ENCODE measurements at regions not wholly inside any gene's neighbourhood (a gene's known extent, or its start where the extent isn't known, plus 50 kb on each side); places are given as distances from the start of the nearest gene placed in this dataset.
"Not testable (repeated sequence)": the region's sequence is repeated elsewhere in the genome, so short reads cannot be mapped to it uniquely, and the experiment has no call there.

DNA sequence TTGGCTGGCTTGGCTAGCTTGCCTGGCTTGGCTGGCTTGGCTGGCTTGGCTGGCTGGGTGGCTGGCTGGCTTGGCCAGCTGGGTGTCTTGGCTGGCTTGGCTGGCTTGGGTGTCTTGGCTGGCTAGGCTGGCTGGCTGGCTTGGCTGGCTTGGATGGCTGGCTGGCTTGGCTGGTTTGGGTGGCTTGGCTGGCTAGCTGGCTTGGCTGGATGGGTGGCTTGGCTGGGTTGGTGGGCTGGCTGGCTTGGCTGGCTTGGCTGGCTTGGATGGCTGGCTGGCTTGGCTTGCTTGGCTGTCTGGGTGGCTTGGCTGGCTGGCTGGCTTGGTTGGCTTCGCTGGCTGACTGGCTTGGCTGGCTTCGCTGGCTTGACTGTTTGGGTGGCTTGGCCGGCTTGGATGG lies 440.3 kb downstream of the GOLGA6L6 start:
- not testable (repeated sequence) for H3K4me2 ChIP-seq (ENCODE audit: low read length); H3K27me3 ChIP-seq (ENCODE audit: insufficient read depth, low read depth, low read length); H3K9me3 ChIP-seq (ENCODE audit: low read length); H3K9me2 ChIP-seq (ENCODE audit: insufficient read depth, low read length); H3K79me2 ChIP-seq (replicated peaks; ENCODE audit: insufficient read depth, low read length); H3K4me3 ChIP-seq (ENCODE audit: low read length); H4K20me1 ChIP-seq (ENCODE audit: insufficient read depth); H3K27ac ChIP-seq (ENCODE audit: low read length); H2AFZ ChIP-seq (ENCODE audit: low read depth, low read length); H3F3A ChIP-seq (ENCODE audit: insufficient read depth, low read length, poor library complexity, severe bottlenecking); H3K9ac ChIP-seq (ENCODE audit: low read length); H3K36me3 ChIP-seq (ENCODE audit: insufficient read depth, low read length)

DNA sequence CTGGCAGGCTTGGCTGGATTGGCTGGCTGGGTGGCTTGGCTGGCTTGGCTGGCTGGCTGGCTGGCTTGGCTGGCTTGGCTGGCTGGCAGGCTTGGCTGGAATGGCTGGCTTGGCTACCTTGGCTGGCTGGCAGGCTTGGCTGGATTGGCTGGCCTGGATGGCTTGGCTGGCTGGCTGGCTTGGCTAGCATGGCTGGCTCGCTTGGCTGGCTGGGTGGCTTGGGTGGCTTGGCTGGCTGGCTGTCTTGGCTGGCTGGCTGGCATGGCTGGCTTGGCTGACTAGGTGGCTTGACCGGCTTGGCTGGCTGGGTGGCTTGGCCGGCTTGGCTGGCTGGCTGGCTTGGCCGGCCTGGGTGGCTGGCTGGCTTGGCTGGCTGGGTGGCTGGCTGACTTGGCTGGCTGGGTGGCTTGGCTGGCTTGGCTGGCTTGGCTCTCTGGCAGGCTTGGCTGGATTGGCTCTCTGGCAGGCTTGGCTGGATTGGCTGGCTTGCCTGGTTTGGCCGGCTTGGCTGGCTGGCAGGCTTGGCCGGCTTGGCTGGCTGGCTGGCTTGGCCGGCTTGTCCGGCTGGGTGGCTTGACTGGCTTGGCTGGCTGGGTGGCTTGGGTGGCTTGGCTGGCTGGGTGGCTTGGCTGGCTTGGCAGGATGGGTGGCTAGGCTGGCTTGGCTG lies 440.9 kb downstream of the GOLGA6L6 start:
- H3K4me2 ChIP-seq (ENCODE audit: low read length); H3K9me2 ChIP-seq (ENCODE audit: insufficient read depth, low read length); H3K9ac ChIP-seq (ENCODE audit: low read length); H3F3A ChIP-seq (ENCODE audit: insufficient read depth, low read length, poor library complexity, severe bottlenecking); H3K36me3 ChIP-seq (ENCODE audit: insufficient read depth, low read length); H3K27ac ChIP-seq (ENCODE audit: low read length); H3K9me3 ChIP-seq (ENCODE audit: low read length); H3K4me3 ChIP-seq (ENCODE audit: low read length); H2AFZ ChIP-seq (ENCODE audit: low read depth, low read length); H3K27me3 ChIP-seq (ENCODE audit: insufficient read depth, low read depth, low read length); H3K79me2 ChIP-seq (replicated peaks; ENCODE audit: insufficient read depth, low read length); H4K20me1 ChIP-seq (ENCODE audit: insufficient read depth): not testable (repeated sequence)

DNA sequence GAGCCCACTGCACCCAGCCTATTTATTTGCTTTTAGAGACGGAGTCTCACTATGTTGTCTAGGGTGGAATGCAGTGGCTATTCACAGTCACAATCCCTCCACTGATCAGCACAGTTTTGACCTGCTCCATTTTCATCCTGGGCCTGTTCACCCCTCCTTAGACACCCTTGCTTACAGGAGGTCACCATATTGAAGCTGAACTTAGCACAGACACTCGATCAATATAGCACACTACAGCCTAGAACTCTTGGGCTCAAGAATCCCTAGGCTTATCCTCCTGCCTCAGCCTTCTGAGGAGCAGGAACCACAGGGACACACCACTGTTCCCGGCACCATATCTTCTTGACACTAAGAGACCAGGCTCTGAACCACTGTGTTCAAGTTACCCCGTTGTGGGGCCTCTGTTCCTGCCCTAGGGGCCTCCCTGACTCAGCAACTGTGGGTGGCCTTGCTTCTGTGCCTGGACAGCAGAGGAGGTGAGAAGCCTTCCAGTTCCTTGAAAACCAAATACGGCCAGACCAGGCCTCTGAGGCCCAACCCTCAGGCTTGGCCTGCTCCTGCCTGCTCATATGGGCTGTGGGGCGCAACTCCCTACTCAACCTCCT lies 445.8 kb downstream of the GOLGA6L6 start:
- H3K36me3 ChIP-seq (ENCODE audit: insufficient read depth, low read length); H3K79me2 ChIP-seq (replicated peaks; ENCODE audit: insufficient read depth, low read length); H3K4me2 ChIP-seq (ENCODE audit: low read length); H2AFZ ChIP-seq (ENCODE audit: low read depth, low read length); H3K27me3 ChIP-seq (ENCODE audit: insufficient read depth, low read depth, low read length); H4K20me1 ChIP-seq (ENCODE audit: insufficient read depth); H3F3A ChIP-seq (ENCODE audit: insufficient read depth, low read length, poor library complexity, severe bottlenecking); H3K9ac ChIP-seq (ENCODE audit: low read length); H3K27ac ChIP-seq (ENCODE audit: low read length); H3K9me3 ChIP-seq (ENCODE audit: low read length); H3K4me3 ChIP-seq (ENCODE audit: low read length); H3K9me2 ChIP-seq (ENCODE audit: insufficient read depth, low read length): not testable (repeated sequence)

DNA sequence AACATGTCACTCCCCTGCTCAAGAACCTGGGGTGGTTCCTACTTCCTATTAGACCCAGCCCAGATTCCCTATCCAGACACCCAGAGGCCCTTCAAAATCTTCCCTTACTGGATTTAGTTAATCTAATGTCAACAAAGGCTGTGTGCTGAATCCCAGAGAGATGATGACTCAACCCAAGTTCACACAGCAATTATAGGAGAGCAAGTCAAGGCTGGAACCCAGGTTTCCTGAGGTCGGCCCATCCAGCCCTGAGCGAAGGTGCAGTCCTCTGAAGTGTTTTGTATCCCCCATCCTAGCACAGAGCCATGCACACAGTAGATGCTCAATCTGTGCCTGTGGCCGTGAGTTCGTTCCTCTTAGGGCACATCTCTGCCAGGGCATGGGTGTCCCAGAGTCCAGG lies 452.1 kb downstream of the GOLGA6L6 start:
- not testable (repeated sequence) for H3K27ac ChIP-seq (ENCODE audit: low read length); H3K4me2 ChIP-seq (ENCODE audit: low read length); H3K79me2 ChIP-seq (replicated peaks; ENCODE audit: insufficient read depth, low read length); H3K36me3 ChIP-seq (ENCODE audit: insufficient read depth, low read length); H2AFZ ChIP-seq (ENCODE audit: low read depth, low read length); H4K20me1 ChIP-seq (ENCODE audit: insufficient read depth); H3K4me3 ChIP-seq (ENCODE audit: low read length); H3K27me3 ChIP-seq (ENCODE audit: insufficient read depth, low read depth, low read length); H3K9me2 ChIP-seq (ENCODE audit: insufficient read depth, low read length); H3F3A ChIP-seq (ENCODE audit: insufficient read depth, low read length, poor library complexity, severe bottlenecking); H3K9me3 ChIP-seq (ENCODE audit: low read length); H3K9ac ChIP-seq (ENCODE audit: low read length)

DNA sequence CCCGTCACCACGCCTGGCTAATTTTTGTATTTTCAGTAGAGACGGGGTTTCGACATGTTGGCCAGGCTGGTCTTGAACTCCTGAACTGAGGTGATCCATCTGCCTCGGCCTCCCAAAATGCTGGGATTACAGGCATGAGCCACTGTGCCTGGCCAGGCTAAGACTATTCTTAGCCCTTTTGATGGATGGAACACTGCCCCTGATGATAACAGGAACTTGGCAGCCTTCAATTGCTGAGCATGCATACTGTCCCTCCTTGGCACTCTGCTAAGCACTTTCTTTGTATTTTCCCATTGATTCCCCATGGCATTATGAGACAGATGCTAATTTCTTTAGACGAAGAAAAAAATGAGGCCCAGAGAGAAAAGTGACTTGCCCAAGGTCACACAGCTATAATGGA lies 457.6 kb downstream of the GOLGA6L6 start:
- not testable (repeated sequence) for H3K9me2 ChIP-seq (ENCODE audit: insufficient read depth, low read length); H4K20me1 ChIP-seq (ENCODE audit: insufficient read depth); H3K27me3 ChIP-seq (ENCODE audit: insufficient read depth, low read depth, low read length); H3K9me3 ChIP-seq (ENCODE audit: low read length); H3F3A ChIP-seq (ENCODE audit: insufficient read depth, low read length, poor library complexity, severe bottlenecking); H3K27ac ChIP-seq (ENCODE audit: low read length); H3K4me3 ChIP-seq (ENCODE audit: low read length); H3K36me3 ChIP-seq (ENCODE audit: insufficient read depth, low read length); H3K79me2 ChIP-seq (replicated peaks; ENCODE audit: insufficient read depth, low read length); H2AFZ ChIP-seq (ENCODE audit: low read depth, low read length); H3K9ac ChIP-seq (ENCODE audit: low read length); H3K4me2 ChIP-seq (ENCODE audit: low read length)

DNA sequence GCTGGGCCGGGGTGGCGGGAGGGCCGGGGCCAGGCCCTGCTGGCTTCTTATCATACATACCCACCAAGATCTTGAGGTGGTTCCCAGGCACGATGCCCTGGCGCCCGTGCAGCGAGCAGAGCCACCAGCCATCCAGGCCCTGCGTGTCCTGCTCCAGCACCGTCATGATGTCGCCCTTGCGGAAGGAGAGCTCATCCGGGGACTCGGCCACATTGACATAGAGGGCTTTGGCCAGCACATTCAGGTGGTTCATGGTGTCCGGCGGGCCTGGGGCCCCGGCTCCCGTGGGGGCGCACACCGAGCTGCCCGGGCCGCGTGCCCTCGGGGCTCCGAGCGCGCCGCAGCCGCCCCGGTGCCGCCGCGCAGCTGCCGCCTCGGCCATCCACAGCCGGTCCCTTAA lies 467.5 kb downstream of the GOLGA6L6 start:
- not testable (repeated sequence) for H4K20me1 ChIP-seq (ENCODE audit: insufficient read depth); H3K4me2 ChIP-seq (ENCODE audit: low read length); H3K9me2 ChIP-seq (ENCODE audit: insufficient read depth, low read length); H3K27ac ChIP-seq (ENCODE audit: low read length); H3F3A ChIP-seq (ENCODE audit: insufficient read depth, low read length, poor library complexity, severe bottlenecking); H3K36me3 ChIP-seq (ENCODE audit: insufficient read depth, low read length); H3K79me2 ChIP-seq (replicated peaks; ENCODE audit: insufficient read depth, low read length); H3K9ac ChIP-seq (ENCODE audit: low read length); H2AFZ ChIP-seq (ENCODE audit: low read depth, low read length); H3K27me3 ChIP-seq (ENCODE audit: insufficient read depth, low read depth, low read length); H3K9me3 ChIP-seq (ENCODE audit: low read length); H3K4me3 ChIP-seq (ENCODE audit: low read length)

DNA sequence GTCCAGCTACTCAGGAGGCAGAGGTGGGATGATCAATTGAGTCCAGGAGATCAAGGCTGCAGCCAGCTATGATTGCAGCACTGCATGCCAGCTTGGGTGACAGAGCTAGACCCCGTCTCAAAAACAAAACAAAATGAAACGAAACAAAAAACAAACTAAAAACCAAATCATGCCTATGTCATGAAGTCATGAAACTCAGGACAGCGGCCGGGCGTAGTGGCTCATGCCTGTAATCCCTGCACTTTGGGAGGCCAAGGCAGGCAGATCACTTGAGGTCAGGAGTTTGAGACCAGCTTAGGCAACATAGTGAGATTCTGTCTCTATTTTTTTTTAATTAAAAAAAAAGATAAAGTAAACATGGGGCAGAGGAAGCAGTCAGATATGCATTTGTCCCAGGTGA lies 472.6 kb downstream of the GOLGA6L6 start:
- not testable (repeated sequence) for H3K9ac ChIP-seq (ENCODE audit: low read length); H3K27ac ChIP-seq (ENCODE audit: low read length); H4K20me1 ChIP-seq (ENCODE audit: insufficient read depth); H3K9me2 ChIP-seq (ENCODE audit: insufficient read depth, low read length); H3K36me3 ChIP-seq (ENCODE audit: insufficient read depth, low read length); H3K79me2 ChIP-seq (replicated peaks; ENCODE audit: insufficient read depth, low read length); H3K27me3 ChIP-seq (ENCODE audit: insufficient read depth, low read depth, low read length); H3K9me3 ChIP-seq (ENCODE audit: low read length); H3F3A ChIP-seq (ENCODE audit: insufficient read depth, low read length, poor library complexity, severe bottlenecking); H2AFZ ChIP-seq (ENCODE audit: low read depth, low read length); H3K4me2 ChIP-seq (ENCODE audit: low read length); H3K4me3 ChIP-seq (ENCODE audit: low read length)

DNA sequence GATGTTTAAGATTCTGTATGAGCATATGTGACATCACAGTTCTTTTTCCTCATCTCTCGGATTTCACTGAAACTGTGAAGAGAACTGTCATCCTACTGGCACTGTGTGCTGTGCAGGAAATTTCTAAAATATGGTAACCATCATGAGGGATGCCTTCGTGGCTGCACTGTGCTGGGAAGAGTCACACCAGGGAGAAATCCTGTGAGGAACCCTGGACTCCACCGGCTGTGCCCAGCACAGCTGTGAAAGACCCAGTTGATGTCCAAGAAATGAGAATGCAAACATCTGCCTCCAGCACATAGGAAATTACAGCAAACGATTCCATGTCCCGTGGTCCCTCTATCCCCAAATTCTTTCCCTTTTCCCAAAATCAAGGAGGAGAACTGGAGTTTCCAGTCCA lies 475.4 kb downstream of the GOLGA6L6 start:
- not testable (repeated sequence) for H3K9me3 ChIP-seq (ENCODE audit: low read length); H4K20me1 ChIP-seq (ENCODE audit: insufficient read depth); H3K9me2 ChIP-seq (ENCODE audit: insufficient read depth, low read length); H3K4me2 ChIP-seq (ENCODE audit: low read length); H3K79me2 ChIP-seq (replicated peaks; ENCODE audit: insufficient read depth, low read length); H3K9ac ChIP-seq (ENCODE audit: low read length); H3F3A ChIP-seq (ENCODE audit: insufficient read depth, low read length, poor library complexity, severe bottlenecking); H3K4me3 ChIP-seq (ENCODE audit: low read length); H2AFZ ChIP-seq (ENCODE audit: low read depth, low read length); H3K36me3 ChIP-seq (ENCODE audit: insufficient read depth, low read length); H3K27me3 ChIP-seq (ENCODE audit: insufficient read depth, low read depth, low read length); H3K27ac ChIP-seq (ENCODE audit: low read length)

All from neural cell (in vitro differentiated cells).